HG03039 (cell line): ENCODE measurements at regions not wholly inside any gene's neighbourhood (a gene's known extent, or its start where the extent isn't known, plus 50 kb on each side); places are given as distances from the start of the nearest gene placed in this dataset.

ENCODE experiments used
- ATAC-seq: cut with Tn5 transposase; IDR thresholded peaks from one replicate; pipeline ENCODE4 v1.9.1; 2021; ENCODE audit warnings: mild to moderate bottlenecking, moderate library complexity; ENCODE audit not compliant: unreplicated experiment

GRCh38 chr2:122366969-122367645, 611.7 kb downstream of the TSN start:
- ATAC-seq, result no peak

GRCh38 chr2:122367646-122368010, 612.2 kb downstream of the TSN start:
- ATAC-seq, result no peak

- ATAC-seq, result no peak
Measured at GRCh38 chr2:122368576-122369243, 613.3 kb downstream of the TSN start.

GRCh38 chr2:122378521-122378920, 623.1 kb downstream of the TSN start:
- ATAC-seq, result no peak

GRCh38 chr2:122384768-122385333, 629.4 kb downstream of the TSN start:
- ATAC-seq, result no peak

- no peak for ATAC-seq
Measured at GRCh38 chr2:122388208-122388607, 632.8 kb downstream of the TSN start.

- no peak for ATAC-seq
Measured at GRCh38 chr2:122389694-122390093, 634.2 kb downstream of the TSN start.

DNA sequence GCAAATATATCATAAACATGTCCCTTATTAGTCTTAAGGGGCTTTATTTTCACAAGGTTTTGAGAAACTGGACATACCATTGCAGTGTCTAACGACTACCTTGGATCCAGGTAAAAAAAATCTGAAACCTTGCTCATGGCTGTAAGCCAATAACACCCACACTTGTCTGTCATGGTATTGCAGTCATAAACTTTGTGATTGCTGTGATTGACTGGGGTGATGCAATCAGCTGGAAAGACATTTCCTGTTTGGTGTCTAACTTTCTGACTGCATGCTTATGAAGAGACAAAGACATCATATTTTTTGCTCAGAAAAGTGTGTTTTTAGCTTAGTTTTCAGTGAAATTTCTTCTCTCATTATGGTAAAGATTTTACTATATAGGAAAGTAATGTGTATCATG, 635.0 kb downstream of the TSN start:
- no peak for ATAC-seq

GRCh38 chr2:122391726-122392125, 636.3 kb downstream of the TSN start:
- ATAC-seq, result no peak

DNA sequence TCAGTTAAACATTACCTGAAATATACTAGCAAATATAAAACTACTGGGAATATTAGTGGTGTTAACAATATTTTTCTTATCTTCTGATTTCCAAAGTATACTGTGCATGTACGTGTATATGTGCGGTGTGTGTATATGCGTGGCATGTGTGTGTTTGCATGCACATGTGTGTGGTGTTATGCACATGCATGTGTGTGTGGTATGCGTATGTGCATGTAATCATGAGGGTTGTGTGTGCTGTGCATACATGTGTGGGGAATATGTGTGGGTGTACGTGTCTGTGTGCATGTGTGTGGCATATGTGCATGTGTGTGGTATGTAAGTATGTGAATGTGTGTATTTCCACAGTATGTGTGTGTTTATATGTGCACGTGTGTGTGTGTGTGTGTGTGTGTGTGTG, 640.2 kb downstream of the TSN start:
- no peak for ATAC-seq

DNA sequence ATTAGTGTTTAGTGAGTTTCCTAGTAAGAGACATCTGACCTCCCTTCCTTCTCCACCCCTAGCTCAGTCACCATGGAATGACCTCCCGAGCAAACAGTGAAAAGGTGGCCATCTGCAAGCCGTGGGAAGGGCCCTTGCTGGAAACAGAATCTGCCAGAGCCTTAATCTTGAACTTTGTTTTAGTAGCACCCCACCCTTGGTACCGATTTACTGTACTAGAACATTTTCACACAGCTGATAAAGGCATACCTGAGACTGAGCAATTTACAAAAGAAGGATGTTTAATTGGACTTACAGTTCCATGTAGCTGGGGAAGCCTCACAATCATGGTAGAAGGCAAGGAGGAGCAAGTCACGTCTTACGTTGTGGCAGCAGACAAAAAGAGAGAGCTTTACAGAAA, 655.8 kb downstream of the TSN start:
- no peak for ATAC-seq

- no peak for ATAC-seq
Measured at GRCh38 chr2:122412360-122412759, 656.9 kb downstream of the TSN start.

DNA sequence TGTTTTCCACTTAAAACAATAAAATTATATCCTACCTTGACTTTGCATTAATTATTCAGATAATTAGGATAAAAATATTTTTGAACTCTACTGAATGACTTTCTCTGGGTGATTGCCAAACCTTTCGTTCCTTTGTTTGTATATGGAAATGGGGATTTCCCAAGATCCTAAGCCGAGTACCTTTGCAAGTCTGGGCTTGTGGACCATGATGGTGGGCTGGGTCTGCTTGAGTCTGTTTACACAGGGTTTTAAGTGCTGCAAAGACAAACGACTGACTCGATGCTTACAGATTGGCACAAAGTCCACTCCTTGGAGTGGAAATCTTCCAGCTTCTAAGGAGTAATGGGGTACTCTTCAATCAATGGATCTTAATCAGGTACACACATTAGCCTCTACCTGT, 659.5 kb downstream of the TSN start:
- ATAC-seq, result no peak

DNA sequence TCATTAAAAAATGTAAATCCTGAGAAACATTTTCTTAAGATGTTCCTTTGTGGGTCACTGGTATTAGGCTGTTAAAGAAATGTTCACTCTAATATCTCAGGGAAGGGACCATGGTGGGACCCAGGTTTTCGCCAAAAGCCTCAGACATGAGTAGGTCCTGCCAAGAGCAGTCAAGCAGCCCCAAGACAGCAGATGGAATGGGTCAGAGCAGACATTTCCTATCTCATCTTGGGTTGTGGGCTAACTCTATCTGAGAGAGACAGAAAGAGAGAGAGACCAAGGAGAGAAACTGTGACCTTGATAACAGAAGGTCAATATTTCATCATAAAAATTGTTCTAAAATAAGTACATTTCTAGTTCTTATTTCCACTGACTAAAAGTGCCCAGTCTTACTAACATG, 661.7 kb downstream of the TSN start:
- ATAC-seq, result no peak

GRCh38 chr2:122421775-122422174, 666.3 kb downstream of the TSN start:
- ATAC-seq, result no peak

GRCh38 chr2:122422384-122422991, 667.0 kb downstream of the TSN start:
- ATAC-seq, result no peak

DNA sequence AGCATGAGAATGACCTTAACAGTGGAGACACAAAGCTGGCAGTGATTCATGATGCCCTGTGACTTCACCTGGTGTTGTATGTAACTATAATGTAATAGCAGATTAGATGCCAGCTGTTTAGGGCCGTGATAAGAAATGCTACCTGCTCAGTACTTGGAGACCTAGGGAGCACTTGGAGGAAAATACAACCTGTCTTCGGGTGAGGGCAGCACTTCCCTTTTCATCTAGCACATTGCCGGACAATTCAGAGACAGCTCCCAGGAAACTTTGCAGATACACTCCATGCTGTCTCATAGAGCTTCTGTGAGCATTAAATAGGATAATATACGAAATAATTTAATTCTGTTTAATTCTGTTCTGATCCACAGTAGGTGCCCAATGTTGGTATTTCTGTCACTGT, 668.5 kb downstream of the TSN start:
- ATAC-seq, result no peak

DNA sequence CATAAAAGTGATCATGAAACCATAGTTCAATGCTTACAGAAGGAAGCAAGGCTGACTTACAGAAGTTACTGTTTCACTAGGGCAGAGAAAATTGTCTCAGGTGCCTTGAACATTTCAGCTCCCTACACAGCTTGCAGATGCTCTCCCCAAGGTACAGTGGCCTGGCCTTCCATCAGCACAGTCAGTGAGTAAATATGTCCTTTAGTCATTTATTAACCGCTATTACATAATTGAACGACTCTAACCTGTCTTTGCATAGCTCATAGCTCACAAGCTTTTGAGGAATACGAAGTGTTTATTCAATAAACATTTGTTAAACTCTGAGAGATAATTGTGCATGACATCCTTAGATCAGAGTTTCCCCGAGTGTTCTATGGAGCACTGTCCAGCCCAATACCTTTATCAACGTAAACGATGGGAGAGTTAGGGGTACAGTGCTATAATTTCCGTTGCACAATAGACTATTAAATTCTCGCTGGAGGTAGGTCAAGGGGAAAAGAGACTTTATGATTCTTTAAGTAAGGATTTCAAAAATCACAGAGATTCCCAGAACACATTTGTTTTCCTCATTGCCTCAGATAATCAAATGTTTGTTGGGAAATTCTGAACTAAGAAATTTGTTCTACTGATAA, 677.8 kb downstream of the TSN start:
- ATAC-seq, result no peak

GRCh38 chr2:122445003-122445402, 689.6 kb downstream of the TSN start:
- ATAC-seq, result no peak

- ATAC-seq, result no peak
Measured at GRCh38 chr2:122446761-122447160, 691.3 kb downstream of the TSN start.

DNA sequence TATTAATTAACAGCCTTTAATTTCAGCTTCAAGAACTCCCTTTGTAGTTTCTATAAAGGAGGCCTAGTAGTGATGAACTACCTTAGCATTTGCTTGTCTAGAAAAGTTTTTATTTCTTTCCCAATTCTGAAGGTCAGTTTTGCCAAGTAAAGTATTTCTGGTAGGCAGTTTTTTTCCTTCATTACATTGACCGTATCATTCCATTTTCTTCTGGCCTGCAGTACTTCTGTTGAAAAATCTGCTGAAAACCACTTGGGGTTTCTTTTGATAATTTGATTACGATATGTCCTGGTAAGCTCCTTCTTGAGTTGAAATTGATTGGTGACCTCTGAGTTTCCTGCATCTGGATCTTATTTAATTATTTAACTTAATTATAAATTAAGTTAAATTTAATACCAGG, 691.8 kb downstream of the TSN start:
- no peak for ATAC-seq

DNA sequence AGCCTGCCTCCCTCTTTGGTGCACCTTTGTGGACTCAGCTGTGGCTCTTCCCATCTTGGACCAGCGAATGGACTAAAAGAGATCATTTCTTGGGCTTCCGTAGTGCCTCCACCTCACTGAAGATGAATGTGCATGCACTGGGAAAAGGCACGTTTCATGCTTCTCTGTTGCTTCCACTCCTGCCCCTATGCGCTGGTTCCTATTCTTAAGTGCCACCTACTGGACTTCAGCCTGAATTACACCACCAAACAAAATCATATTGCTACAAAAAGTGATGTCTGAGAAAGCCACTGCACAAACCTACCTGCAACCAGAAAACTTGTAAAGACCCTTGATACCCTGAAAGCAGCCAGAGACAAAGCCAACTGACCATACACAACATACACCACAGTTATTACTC, 695.6 kb downstream of the TSN start:
- no peak for ATAC-seq
